ENCODE measurements at regions not wholly inside any gene's neighbourhood (a gene's known extent, or its start where the extent isn't known, plus 50 kb on each side); places are given as distances from the start of the nearest gene placed in this dataset.

DNA sequence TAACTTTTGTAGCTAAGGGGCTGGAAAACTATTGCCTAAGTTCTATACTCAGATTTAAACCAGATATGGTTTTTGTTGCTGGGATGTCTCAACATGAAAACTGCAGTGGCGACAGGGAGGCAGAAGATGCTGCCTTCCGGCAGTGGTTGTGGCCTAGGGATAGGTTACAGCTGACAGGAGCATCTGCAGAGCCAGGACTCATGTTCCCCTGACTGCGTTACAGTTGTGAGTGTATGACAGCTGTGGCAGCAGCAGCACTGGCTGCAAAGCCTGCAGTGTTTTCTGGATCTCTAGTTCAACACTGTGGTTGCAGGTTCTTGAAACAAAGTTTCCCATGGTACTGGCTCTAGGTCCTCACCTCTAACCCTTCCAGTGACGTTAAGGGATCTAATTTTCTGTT, 498.8 kb upstream of the CDH18 start:
- no peak overlapping the region for H3K4me3 Mint-ChIP-seq
- peaks cover 2% of the 10 kb centered on the region for H3K9me3 Mint-ChIP-seq
- ChIA-PET CTCF (no interaction called here), POLR2A (no interaction called here)
- H3K36me3 Mint-ChIP-seq (ENCODE audit: low read depth): no peaks in the 10 kb centered on the region
- H3K27me3 Mint-ChIP-seq: no peaks in the 10 kb centered on the region
- ATAC-seq (ENCODE audit: low read depth) (no peak), DNase-seq (no peak)
- intact Hi-C loops (cut with micrococcal nuclease): no loop called here
- no peaks in the 10 kb centered on the region for H3K4me1 Mint-ChIP-seq
- TF ChIP-seq, protein P1, sequence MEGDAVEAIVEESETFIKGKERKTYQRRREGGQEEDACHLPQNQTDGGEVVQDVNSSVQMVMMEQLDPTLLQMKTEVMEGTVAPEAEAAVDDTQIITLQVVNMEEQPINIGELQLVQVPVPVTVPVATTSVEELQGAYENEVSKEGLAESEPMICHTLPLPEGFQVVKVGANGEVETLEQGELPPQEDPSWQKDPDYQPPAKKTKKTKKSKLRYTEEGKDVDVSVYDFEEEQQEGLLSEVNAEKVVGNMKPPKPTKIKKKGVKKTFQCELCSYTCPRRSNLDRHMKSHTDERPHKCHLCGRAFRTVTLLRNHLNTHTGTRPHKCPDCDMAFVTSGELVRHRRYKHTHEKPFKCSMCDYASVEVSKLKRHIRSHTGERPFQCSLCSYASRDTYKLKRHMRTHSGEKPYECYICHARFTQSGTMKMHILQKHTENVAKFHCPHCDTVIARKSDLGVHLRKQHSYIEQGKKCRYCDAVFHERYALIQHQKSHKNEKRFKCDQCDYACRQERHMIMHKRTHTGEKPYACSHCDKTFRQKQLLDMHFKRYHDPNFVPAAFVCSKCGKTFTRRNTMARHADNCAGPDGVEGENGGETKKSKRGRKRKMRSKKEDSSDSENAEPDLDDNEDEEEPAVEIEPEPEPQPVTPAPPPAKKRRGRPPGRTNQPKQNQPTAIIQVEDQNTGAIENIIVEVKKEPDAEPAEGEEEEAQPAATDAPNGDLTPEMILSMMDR (IDR thresholded peaks at IDR 0.05): no peak
- no peak overlapping the region for H3K27ac Mint-ChIP-seq

DNA sequence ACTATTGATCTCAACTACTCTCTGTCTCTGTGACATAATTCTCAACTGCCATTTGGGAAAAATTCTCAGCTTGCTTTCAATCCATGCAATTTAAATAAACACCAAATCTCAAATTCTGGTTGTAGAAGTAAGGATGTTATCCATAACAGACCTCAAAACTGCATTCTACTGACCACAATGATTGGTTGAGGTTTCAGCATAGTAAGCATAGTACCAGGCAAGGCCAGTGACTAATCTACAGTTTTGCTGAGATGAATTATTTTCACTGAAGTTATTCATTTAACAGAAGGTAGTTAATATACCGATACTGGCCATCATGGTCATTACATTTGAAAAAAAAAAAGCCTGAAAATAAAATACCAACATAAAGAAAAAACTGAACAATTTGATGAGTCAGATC, 488.0 kb upstream of the CDH18 start:
- Mint-ChIP-seq H3K36me3 (ENCODE audit: low read depth) (no peaks in the 10 kb centered on the region), H3K4me3 (no peak overlapping the region), H3K27me3 (no peaks in the 10 kb centered on the region), H3K9me3 (peaks cover 3% of the 10 kb centered on the region), H3K27ac (no peak overlapping the region), H3K4me1 (no peaks in the 10 kb centered on the region)
- ChIA-PET POLR2A (no interaction called here), CTCF (no interaction called here)
- intact Hi-C loops (cut with micrococcal nuclease): no loop called here
- DNase-seq: no peak
- ATAC-seq (ENCODE audit: low read depth): no peak
- TF ChIP-seq, protein P1 (IDR thresholded peaks at IDR 0.05): no peak

DNA sequence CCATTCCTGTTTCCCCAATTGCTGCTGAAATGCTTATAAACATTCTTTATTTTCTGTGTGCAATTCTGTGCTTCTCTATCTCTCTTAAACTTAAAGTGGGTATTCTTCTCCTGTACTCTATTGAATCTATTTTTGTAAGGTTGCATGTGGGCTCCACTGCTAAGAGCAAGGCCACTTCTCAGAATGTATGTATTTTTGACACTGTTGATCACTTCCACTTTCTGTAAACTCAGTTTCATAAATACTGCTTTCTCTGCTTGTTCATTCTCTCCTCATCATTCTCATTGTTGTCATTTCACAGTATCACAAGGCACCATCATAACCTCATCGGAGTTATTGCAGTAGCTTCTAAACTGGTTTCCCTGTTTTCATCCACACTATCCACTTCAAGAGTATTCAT, 483.0 kb upstream of the CDH18 start:
- ATAC-seq (ENCODE audit: low read depth) (no peak), DNase-seq (no peak)
- Mint-ChIP-seq H3K4me3 (no peak overlapping the region), H3K9me3 (no peaks in the 10 kb centered on the region), H3K4me1 (no peaks in the 10 kb centered on the region), H3K27me3 (no peaks in the 10 kb centered on the region), H3K27ac (no peak overlapping the region), H3K36me3 (ENCODE audit: low read depth) (no peaks in the 10 kb centered on the region)
- ChIA-PET POLR2A (no interaction called here), CTCF (no interaction called here)
- intact Hi-C loops (cut with micrococcal nuclease): no loop called here
- TF ChIP-seq, protein P1 (IDR thresholded peaks at IDR 0.05): no peak

DNA sequence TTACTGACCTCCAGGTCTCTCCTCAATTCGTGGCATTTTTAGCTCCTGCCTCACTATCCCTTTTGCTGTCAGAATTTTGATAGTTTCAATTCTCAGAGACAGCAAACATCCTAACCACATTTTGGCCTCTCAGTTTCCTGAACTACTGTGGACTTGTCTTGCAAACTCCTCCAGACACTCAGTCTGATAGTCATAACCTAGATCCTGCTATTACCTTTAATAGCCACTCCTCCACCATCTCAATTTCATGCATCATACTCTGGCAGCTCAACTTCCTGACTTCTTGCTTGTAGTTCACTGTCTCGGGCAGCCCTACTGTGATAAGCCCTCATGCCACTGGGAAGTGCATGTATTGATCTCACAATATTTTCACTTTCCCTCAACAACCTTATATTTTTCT, 481.8 kb upstream of the CDH18 start:
- H3K4me3 Mint-ChIP-seq: no peak overlapping the region
- no peaks in the 10 kb centered on the region for H3K4me1 Mint-ChIP-seq
- no peaks in the 10 kb centered on the region for H3K36me3 Mint-ChIP-seq (ENCODE audit: low read depth)
- H3K9me3 Mint-ChIP-seq: no peaks in the 10 kb centered on the region
- H3K27ac Mint-ChIP-seq: no peak overlapping the region
- DNase-seq: no peak
- no peaks in the 10 kb centered on the region for H3K27me3 Mint-ChIP-seq
- ChIA-PET CTCF (no interaction called here), POLR2A (no interaction called here)
- TF ChIP-seq, protein P1 (IDR thresholded peaks at IDR 0.05): no peak
- intact Hi-C loops (cut with micrococcal nuclease): no loop called here
- ATAC-seq (ENCODE audit: low read depth): no peak

DNA sequence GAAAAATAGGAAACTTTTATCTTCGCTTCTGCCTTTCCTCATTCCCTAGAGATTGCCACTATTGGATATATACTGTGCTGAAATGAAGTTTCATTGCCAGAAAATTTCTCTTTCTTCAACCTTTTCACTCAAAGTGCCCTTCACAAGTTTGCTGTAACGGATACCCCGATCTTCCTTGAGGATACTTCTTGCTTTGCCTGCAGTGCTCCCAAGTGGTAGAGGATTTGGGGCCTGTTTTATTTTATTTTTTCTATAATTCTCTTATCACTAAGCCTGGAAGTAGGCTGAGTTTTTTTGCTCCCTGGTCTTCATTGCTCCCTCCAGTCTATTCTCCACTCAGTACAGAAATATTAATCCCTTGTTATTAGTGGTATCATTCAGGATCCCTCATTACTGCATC, 481.4 kb upstream of the CDH18 start:
- intact Hi-C loops (cut with micrococcal nuclease): no loop called here
- TF ChIP-seq, protein P1 (IDR thresholded peaks at IDR 0.05): no peak
- DNase-seq (no peak), ATAC-seq (ENCODE audit: low read depth) (no peak)
- CTCF ChIA-PET: no interaction called here
- Mint-ChIP-seq H3K4me1 (no peaks in the 10 kb centered on the region), H3K27ac (no peak overlapping the region), H3K27me3 (no peaks in the 10 kb centered on the region), H3K36me3 (ENCODE audit: low read depth) (no peaks in the 10 kb centered on the region), H3K9me3 (no peaks in the 10 kb centered on the region), H3K4me3 (no peak overlapping the region)
- POLR2A ChIA-PET: no interaction called here

Data from activated B cell treated with CpG ODN at 0.5 μM for 24 hours (primary cell).